ENCODE measurements at regions not wholly inside any gene's neighbourhood (a gene's known extent, or its start where the extent isn't known, plus 50 kb on each side); places are given as distances from the start of the nearest gene placed in this dataset.

DNA sequence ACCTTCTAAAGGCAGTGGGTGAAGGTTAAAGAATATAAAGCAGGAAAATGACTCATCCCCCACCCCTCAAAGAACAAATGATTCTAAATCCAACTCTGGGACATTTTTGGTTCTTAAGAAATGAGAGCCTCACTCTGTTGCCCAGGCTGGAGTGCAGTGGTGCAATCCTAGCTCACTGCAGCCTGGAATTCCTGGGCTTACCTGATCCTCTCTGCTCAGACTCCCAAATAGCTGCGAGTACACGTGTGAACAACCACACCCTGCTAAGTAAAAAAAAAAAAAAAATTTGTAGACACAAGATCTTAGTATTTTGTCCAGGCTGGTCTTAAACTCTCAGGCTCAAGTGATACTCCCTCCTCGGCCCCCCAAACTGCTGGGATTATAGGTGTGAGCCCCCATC, 298.8 kb upstream of the MAF start:
- ATAC-seq (no peak), DNase-seq (ENCODE audit: low read depth, low spot score) (no peak)
- Histone ChIP-seq H3K27me3 (ENCODE audit: control insufficient read depth, insufficient read depth, low read length) (no peaks in the 10 kb centered on the region), H3K36me3 (ENCODE audit: control insufficient read depth, insufficient read depth, low read length) (no peaks in the 10 kb centered on the region), H3K9me3 (ENCODE audit: control insufficient read depth, insufficient read depth, low read depth, low read length) (no peaks in the 10 kb centered on the region), H3K4me1 (ENCODE audit: control insufficient read depth, insufficient read depth, low read length) (no peaks in the 10 kb centered on the region), H3K4me3 (ENCODE audit: low read depth in 2 of 2, low read length in 2 of 2) (no peak overlapping the region), H3K27ac (ENCODE audit: low read length) (no peak overlapping the region)
- in situ Hi-C loops (cut with HindIII; ENCODE audit: low pct_unique_long_range_greater_than_20kb, low sequenced_read_pairs), result no loop called here
- CTCF ChIA-PET, result no interaction called here
- POLR2A ChIA-PET, result no interaction called here
- no peak for TF ChIP-seq SIN3A (IDR thresholded peaks at IDR 0.05; ENCODE audit: borderline replicate concordance, insufficient read depth, low read depth, low read length)
- no peak for TF ChIP-seq CTCF (IDR thresholded peaks at IDR 0.05)
- TF ChIP-seq REST (IDR thresholded peaks at IDR 0.05; ENCODE audit: insufficient read depth in 1 of 2, low read depth in 2 of 2, low read length in 1 of 2), result no peak
- no peak for TF ChIP-seq TCF7L2 (IDR thresholded peaks at IDR 0.05; ENCODE audit: low read depth, low read length)
- no peak for TF ChIP-seq POLR2AphosphoS5 (IDR thresholded peaks at IDR 0.05; ENCODE audit: low read depth, low read length)
- BruUV-seq (replicated peaks), result no TSS peak
- intact Hi-C loops (cut with micrococcal nuclease; ENCODE audit: unreplicated experiment), result no loop called here

GRCh38 chr16:79898703-79899102, 298.2 kb upstream of the MAF start:
- no peaks in the 10 kb centered on the region for H3K4me1 ChIP-seq (ENCODE audit: control insufficient read depth, insufficient read depth, low read length)
- ChIA-PET POLR2A (no interaction called here), CTCF (no interaction called here)
- no TSS peak for BruUV-seq (replicated peaks)
- no peaks in the 10 kb centered on the region for H3K9me3 ChIP-seq (ENCODE audit: control insufficient read depth, insufficient read depth, low read depth, low read length)
- H3K27me3 ChIP-seq (ENCODE audit: control insufficient read depth, insufficient read depth, low read length), result no peaks in the 10 kb centered on the region
- TF ChIP-seq POLR2AphosphoS5 (IDR thresholded peaks at IDR 0.05; ENCODE audit: low read depth, low read length) (no peak), CTCF (IDR thresholded peaks at IDR 0.05) (no peak), REST (IDR thresholded peaks at IDR 0.05; ENCODE audit: insufficient read depth in 1 of 2, low read depth in 2 of 2, low read length in 1 of 2) (no peak), TCF7L2 (IDR thresholded peaks at IDR 0.05; ENCODE audit: low read depth, low read length) (no peak), SIN3A (IDR thresholded peaks at IDR 0.05; ENCODE audit: borderline replicate concordance, insufficient read depth, low read depth, low read length) (no peak)
- DNase-seq (ENCODE audit: low read depth, low spot score) (no peak), ATAC-seq (no peak)
- H3K4me3 ChIP-seq (ENCODE audit: low read depth in 2 of 2, low read length in 2 of 2), result no peak overlapping the region
- in situ Hi-C loops (cut with HindIII; ENCODE audit: low pct_unique_long_range_greater_than_20kb, low sequenced_read_pairs) (no loop called here), intact Hi-C loops (cut with micrococcal nuclease; ENCODE audit: unreplicated experiment) (no loop called here)
- H3K36me3 ChIP-seq (ENCODE audit: control insufficient read depth, insufficient read depth, low read length), result no peaks in the 10 kb centered on the region
- no peak overlapping the region for H3K27ac ChIP-seq (ENCODE audit: low read length)
